Glomerular endothelial cell (primary cell): ENCODE measurements at regions not wholly inside any gene's neighbourhood (a gene's known extent, or its start where the extent isn't known, plus 50 kb on each side); places are given as distances from the start of the nearest gene placed in this dataset.
"Not testable (repeated sequence)": the region's sequence is repeated elsewhere in the genome, so short reads cannot be mapped to it uniquely, and the experiment has no call there.

Experiments
- DNase-seq: peaks from one replicate; pipeline ENCODE4 v3.0.0-alpha.2; 2011; ENCODE audit warnings: low read depth, low spot score; ENCODE audit errors: extremely low read depth

GRCh38 chr5:176747670-176748072 lies 62.7 kb upstream of the UNC5A start:
- DNase-seq: no peak

GRCh38 chr5:176748073-176748966 lies 62.0 kb upstream of the UNC5A start:
- no peak for DNase-seq

GRCh38 chr5:176748967-176749935 lies 61.1 kb upstream of the UNC5A start:
- no peak for DNase-seq

- DNase-seq: no peak
Observed at GRCh38 chr5:176750144-176750543, 60.2 kb upstream of the UNC5A start.

GRCh38 chr5:176754376-176754973 lies 55.9 kb upstream of the UNC5A start:
- no peak for DNase-seq

GRCh38 chr5:176755593-176755992 lies 54.8 kb upstream of the UNC5A start:
- not testable (repeated sequence) for DNase-seq

- not testable (repeated sequence) for DNase-seq
Observed at GRCh38 chr5:176757569-176757968, 52.8 kb upstream of the UNC5A start.
